Inflammatory macrophage (primary cell): ENCODE measurements at regions not wholly inside any gene's neighbourhood (a gene's known extent, or its start where the extent isn't known, plus 50 kb on each side); places are given as distances from the start of the nearest gene placed in this dataset.
"Not testable (repeated sequence)": the region's sequence is repeated elsewhere in the genome, so short reads cannot be mapped to it uniquely, and the experiment has no call there.

Experiments used
- DNase-seq, 2 donors: peaks; one replicate each; pipeline ENCODE4 v3.0.0-alpha.2; 2020 to 2022

DNA sequence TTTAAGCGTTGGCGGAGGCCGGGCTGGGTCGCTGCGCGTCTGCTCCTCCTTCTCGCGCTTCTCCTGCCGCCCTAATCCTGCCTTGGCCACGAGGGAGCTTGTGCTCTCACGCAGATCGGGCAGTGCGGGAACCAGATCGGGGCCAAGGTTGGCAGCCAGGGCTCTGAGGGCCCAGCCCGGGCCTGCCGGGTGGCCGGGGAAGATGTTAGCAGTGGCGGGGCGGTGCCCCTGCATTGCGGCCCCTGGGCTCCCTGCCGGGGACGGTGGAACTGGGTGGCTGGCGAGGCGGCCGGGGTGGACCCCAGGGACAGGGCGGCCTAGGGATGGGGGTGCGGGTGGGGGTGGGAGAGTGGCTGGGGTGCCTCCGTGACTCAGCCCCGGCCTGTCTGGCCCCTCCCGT lies 297.4 kb downstream of the CACNA1B start:
- DNase-seq: not testable (repeated sequence)

GRCh38 chr9:138175354-138175753 lies 297.8 kb downstream of the CACNA1B start:
- not testable (repeated sequence) for DNase-seq

- not testable (repeated sequence) for DNase-seq
These were observed 299.5 kb downstream of the CACNA1B start for GRCh38 chr9:138177091-138177490.

DNA sequence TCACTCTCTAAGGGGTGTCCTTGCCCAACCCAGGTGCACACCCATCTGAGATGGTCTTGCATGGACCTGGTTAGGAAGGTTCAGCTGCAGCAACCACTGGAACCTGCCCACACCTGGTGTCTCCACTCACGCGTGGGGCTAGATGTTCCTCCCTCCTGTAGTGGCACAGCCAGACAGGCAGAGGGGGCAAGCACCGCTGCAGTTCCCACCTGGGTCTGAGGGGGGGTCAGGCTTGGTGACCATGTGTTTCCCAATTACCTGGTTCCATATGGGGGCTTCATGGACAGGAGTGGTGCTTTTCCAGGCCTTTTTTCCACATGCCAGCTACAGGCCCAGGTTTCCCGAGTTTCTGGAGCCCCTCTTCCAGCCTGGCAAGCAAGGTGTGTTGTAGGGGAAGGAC lies 301.4 kb downstream of the CACNA1B start:
- not testable (repeated sequence) for DNase-seq

GRCh38 chr9:138179671-138180070 lies 302.1 kb downstream of the CACNA1B start:
- not testable (repeated sequence) for DNase-seq

- not testable (repeated sequence) for DNase-seq
These were observed 304.4 kb downstream of the CACNA1B start for GRCh38 chr9:138181963-138182362.

DNA sequence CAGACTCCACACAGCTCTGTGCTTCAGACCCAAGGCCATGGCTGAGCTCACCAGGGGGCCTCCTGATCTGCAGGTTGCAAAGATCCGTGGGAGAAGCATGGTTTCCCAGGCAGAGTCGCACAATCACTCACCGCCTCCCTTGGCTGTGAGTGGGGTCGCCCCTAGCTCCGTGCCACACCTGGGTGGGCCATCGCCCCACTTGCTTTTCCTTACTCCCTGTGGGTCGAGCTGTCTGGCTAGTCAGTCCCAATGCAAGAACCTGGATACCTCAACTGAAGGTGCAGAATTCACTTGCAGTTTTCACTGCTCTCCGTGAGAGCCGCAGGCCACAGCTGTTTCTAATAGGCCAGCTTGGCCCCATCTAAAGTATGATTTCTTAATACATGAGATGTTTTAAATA lies 319.6 kb downstream of the CACNA1B start:
- DNase-seq: not testable (repeated sequence)

GRCh38 chr9:138198963-138199362 lies 321.4 kb downstream of the CACNA1B start:
- DNase-seq: not testable (repeated sequence)

- not testable (repeated sequence) for DNase-seq
These were observed 322.3 kb downstream of the CACNA1B start for GRCh38 chr9:138199917-138200316.

DNA sequence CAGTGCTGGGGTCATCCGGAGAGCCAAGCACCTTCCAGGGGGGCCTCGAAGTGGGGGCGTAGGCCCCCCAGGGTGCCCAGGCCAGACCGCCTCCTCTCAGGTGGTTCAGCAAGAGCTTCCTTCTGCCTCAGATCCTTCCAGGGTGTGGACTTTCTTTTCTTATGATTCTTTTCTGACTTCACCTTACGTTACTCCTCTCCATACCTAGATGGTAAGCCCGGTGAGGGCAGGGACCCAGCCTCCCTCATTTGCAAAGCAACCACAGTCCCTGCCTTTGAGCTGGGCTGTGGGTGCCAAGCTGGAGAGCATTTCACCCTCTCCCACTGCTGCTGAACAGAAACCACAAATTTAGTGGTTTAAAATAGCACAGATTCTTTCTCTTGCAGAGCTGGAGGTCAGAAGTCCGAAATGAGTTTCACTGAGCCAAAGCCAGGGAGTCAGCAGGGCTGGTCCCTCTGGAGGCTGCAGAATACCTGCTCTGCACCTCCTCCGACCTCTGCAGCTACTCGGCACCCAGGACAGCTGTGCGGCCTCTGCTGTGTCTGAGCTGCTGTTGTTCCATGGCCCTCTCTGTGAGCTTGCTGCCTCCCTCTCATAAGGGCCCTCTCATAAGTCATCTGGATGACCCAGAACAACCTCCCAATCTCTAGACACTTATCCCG lies 323.0 kb downstream of the CACNA1B start:
- DNase-seq: not testable (repeated sequence)

DNA sequence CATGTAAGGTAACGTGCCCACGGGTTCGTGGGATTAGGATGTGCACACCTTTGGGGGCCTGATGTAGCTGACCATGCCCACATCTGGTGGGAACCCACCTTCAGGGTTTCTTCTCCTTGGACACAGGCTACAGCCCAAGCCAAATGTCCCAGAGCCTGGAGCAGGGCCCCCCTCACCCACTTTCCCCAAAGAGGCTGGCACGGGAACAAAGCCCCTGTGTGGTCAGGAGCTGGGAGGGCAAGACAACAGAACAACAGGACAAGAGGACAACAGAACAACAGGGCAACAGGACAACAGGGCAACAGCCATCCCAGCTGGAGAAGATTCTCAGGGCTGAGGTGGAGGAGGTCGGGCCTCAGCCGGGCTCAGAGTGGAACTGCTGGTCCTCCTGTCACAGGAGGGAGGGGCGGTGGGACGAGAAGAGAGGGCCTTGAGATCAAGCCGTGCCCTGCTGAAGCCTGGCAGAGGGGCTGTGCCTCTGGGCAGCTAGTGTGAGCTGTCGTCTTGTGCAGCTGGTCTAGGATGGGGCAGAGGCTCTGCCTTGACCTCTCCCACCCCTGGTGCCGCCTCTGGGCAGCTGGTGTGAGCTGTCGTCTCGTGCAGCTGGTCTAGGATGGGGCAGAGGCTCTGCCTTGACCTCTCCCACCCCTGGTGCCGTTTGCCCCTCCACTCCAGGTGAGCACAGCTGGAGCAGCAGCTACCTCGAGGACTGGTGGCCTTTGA lies 323.7 kb downstream of the CACNA1B start:
- not testable (repeated sequence) for DNase-seq

- DNase-seq: not testable (repeated sequence)
These were observed 324.5 kb downstream of the CACNA1B start for GRCh38 chr9:138202043-138202442.

GRCh38 chr9:138203304-138203703 lies 325.7 kb downstream of the CACNA1B start:
- not testable (repeated sequence) for DNase-seq

GRCh38 chr9:138203872-138204271 lies 326.3 kb downstream of the CACNA1B start:
- DNase-seq: not testable (repeated sequence)

GRCh38 chr9:138206108-138206507 lies 328.5 kb downstream of the CACNA1B start:
- not testable (repeated sequence) for DNase-seq

DNA sequence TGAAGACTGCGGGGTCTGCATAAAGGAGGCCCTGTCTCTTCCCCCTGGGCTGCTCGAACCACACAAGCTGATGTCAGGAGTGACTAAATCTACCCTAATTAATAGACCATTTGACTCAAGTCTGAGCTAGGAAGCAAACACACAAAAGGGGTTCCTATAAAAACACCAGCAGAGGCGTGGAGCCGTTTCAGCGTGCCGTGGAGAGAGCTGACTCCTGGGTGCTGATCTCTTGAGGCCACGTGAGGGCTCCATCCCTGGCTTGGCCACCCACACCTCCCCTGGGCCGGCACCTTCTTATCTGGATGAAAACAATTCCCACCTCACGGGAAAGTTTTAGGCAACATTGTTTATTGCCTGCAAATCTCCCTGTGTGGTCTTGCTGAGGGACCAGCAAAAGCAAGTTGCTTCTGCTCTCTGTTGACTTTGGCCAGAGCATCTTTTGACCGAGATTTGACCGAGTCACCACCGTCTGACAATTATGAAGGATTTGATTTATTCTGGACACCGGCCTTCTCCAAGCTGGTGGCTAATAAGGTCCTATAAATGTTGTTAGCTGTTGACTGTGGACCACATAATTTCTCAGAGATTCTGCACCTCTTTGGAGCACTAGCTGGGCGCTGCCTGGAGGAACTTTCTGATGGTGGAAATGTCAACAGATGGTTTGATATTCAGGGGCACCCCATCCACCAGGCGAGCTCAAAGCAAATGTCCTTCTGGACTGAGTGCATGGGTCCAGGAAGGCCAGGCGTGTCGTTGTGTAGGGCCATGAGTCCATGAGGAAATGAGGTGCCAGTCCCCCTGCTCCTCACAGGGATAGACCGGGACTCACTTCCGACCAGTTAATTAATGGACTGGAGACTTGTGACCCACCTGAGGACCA lies 330.0 kb downstream of the CACNA1B start:
- DNase-seq: not testable (repeated sequence)

DNA sequence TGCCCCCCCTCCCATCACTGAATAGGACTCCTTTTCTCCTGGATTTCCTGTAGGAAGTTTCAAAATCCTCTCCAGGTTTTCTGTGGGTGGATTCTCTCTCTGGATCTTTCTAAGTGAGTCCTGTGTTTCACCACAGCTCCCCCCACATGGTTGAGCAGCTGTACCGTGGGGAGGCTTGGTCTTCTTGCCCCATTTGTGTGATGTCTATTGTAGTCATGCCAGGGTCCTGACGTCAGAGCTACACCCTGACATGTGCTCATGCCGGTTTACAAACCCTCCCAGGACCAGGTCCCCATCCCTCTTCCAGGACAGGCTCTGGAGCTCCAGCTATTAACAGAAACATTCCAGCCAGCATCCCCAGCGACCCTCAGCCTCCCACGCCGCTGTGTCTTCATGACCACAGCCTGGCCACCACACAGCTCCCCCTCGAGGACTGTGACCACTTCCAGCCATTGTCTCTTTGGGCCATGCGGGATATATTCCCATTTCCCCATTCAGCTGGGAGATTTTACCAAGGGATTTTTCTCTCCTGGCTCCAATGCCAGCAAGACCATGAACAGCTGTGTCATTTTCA lies 331.6 kb downstream of the CACNA1B start:
- DNase-seq: not testable (repeated sequence)

DNA sequence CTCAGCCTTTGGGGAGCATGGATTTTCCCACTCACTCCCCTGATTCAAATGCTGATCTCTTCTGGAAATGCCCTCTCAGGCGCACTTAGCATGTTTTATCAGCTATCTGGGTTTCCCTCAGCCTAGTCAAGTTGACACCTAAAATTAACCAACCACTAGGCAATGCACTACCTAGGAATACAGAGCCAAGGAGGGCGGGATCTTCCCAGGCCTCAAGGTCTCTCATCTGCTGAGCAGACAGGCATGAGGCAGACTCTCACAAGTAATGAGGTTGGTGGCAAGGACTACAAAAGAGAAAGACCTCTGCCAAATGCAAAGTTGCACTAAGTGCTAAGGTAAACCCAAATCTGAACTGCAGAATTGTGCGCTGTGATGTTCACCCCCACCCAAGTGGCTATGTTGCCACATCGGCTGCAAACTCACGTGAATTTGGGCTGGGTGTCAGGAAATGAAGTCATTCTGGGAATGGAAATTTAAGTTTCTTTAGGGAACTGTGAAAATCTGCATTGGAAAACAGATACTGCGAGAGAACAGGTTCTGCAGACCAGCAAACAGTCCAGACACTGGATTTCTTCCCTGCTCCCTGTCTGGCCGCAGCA lies 332.9 kb downstream of the CACNA1B start:
- peak; percentile 3 to 39 for DNase-seq

- not testable (repeated sequence) for DNase-seq
These were observed 333.5 kb downstream of the CACNA1B start for GRCh38 chr9:138211070-138211469.

DNA sequence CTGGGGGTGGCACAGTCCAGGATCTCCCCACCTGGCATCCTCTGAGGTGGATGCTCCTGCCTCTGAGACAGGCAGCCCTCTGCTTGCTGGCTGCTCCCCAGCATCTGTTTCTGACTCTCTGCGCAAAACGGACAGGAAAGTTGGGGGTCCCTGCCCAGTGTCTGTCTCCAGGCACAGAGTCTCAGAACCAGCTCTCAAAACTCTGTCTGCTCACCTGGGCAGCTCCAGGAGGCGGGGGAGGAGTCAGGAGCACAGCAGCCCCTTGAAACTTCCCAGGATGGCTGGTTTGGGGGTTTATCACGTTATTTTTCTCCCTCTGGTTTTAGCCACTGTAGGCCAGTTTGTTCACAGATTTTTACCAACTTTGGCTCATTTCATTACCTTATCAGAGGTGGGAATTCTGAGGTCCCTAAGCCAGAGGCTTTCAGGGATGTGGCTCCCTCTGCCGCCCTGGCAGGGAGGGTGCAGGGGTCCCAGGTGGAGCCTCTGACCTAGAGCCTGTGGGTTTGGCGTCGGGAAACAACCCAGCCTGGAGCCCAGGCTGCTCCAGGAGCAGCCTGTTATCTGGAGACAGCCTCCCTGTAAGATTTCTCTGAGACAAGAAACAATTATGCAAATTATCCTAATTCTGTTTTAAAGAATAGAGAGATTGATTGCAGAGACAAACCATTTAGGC lies 334.1 kb downstream of the CACNA1B start:
- DNase-seq: not testable (repeated sequence)

GRCh38 chr9:138212811-138213210 lies 335.2 kb downstream of the CACNA1B start:
- not testable (repeated sequence) for DNase-seq

DNA sequence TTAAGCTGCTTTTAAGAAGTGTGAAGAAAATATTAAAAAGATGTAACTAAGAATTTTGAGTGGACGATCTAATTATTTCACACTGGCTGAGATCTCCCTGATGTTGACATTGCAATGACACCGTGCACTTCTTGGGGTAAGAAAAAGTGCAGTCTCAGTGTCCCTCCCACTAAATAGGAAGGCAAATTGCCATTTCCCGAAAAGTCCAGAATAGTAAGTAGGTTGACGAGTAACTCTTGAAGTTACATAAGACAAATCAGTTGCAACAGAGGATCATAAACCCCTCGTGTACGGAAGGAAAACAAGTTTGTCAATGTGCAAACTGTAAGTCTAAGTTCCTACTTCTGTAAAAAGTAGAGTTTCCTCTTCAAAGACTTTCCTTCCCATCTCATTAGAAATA lies 336.2 kb downstream of the CACNA1B start:
- DNase-seq: peak; percentile 78 to 79
